CD4-positive, alpha-beta T cell (primary cell): ENCODE measurements at regions not wholly inside any gene's neighbourhood (a gene's known extent, or its start where the extent isn't known, plus 50 kb on each side); places are given as distances from the start of the nearest gene placed in this dataset.

ENCODE experiments used
- ATAC-seq: fragments of 200-7000 bp; cut with Tn5 transposase; one replicate; pipeline ENCODE4 v1.10.0; 2022; ENCODE audit warnings: mild to moderate bottlenecking; ENCODE audit not compliant: poor library complexity
- CTCF ChIA-PET: fragments of 350-600 bp; sonication (Branson Sonifier 250); formaldehyde crosslinking; loops from one replicate; lab custom pipeline; 2021; ENCODE audit warnings: antibody characterized with exemption, inconsistent platforms; lab: Charles Lee
- POLR2A ChIA-PET: fragments of 350-600 bp; sonication (Branson Sonifier 250); formaldehyde crosslinking; loops from one replicate; lab custom pipeline; 2021; ENCODE audit warnings: antibody characterized with exemption, inconsistent platforms; lab: Charles Lee
- DNase-seq, 14 experiments: peaks; one replicate each; pipeline ENCODE4 v3.0.0-alpha.2; 2013 to 2020; ENCODE audit warnings: mixed read lengths in 2 of 14
- H3K27ac ChIP-seq, 2 donors: one replicate each; pipeline versions ENCODE4 v1.5.1 to v1.7.0; 2013; ENCODE audit warnings: low read length in 2 of 2, low read depth in 1 of 2, mild to moderate bottlenecking in 1 of 2
- H3K27me3 ChIP-seq, 2 experiments: 1 replicate in 1 of 2; 2 replicates in 1 of 2; pipeline versions ENCODE4 v1.6.1 to v1.7.0; 2013; ENCODE audit warnings: low read length in 2 of 2, control low read depth in 1 of 2, mild to moderate bottlenecking in 1 of 2, moderate library complexity in 1 of 2; ENCODE audit not compliant: insufficient read depth in 2 of 2, control insufficient read depth in 1 of 2
- H3K36me3 ChIP-seq: one replicate; pipeline ENCODE4 v1.6.1; 2013; ENCODE audit warnings: low read length, control low read depth; ENCODE audit not compliant: insufficient read depth
- H3K4me1 ChIP-seq: one replicate; pipeline ENCODE4 v1.6.1; 2013; ENCODE audit warnings: low read length, control low read depth; ENCODE audit not compliant: insufficient read depth
- H3K4me3 ChIP-seq: one replicate; pipeline ENCODE4 v1.5.1; 2013; ENCODE audit warnings: mild to moderate bottlenecking, low read length, moderate library complexity
- H3K9me3 ChIP-seq, 2 experiments: 1 replicate in 1 of 2; 2 replicates in 1 of 2; pipeline versions ENCODE4 v1.6.1 to v1.7.0; 2013; ENCODE audit warnings: low read length in 2 of 2, mild to moderate bottlenecking in 2 of 2, control low read depth in 1 of 2, moderate library complexity in 1 of 2; ENCODE audit not compliant: control insufficient read depth in 1 of 2, insufficient read depth in 1 of 2
- H3K27ac Mint-ChIP-seq: one replicate; pipeline ENCODE4 v1.8.0; 2020; ENCODE audit warnings: mixed read lengths
- H3K27me3 Mint-ChIP-seq: one replicate; pipeline ENCODE4 v1.8.0; 2021; ENCODE audit warnings: mixed read lengths
- H3K36me3 Mint-ChIP-seq: one replicate; pipeline ENCODE4 v1.8.0; 2021; ENCODE audit warnings: low read depth, mixed read lengths
- H3K4me1 Mint-ChIP-seq: one replicate; pipeline ENCODE4 v1.8.0; 2021; ENCODE audit warnings: low read depth, mixed read lengths
- H3K4me3 Mint-ChIP-seq: one replicate; pipeline ENCODE4 v1.8.0; 2020; ENCODE audit warnings: mild to moderate bottlenecking, mixed read lengths
- H3K9me3 Mint-ChIP-seq: one replicate; pipeline ENCODE4 v1.8.0; 2020; ENCODE audit warnings: mixed read lengths
- CTCF ChIP-seq: fragments of 200-600 bp; IDR thresholded peaks from one replicate; pipeline ENCODE4 v1.8.0; 2022; ENCODE audit warnings: antibody characterized with exemption, mild to moderate bottlenecking
- intact Hi-C, 2 experiments: fragments of 100-400 bp; cut with DNase I in 1 of 2; cut with micrococcal nuclease in 1 of 2; formaldehyde crosslinking; loops; one replicate each; pipeline versions ENCODE4 v1.15.1 to v1.9.0; 2023 to 2025; cut with DNase I, micrococcal nuclease

GRCh38 chr4:136112116-136112515, 1420.2 kb downstream of the PCDH18 start:
- ChIA-PET CTCF (no interaction called here), POLR2A (no interaction called here)
- H3K4me1 Mint-ChIP-seq: no peaks in the 10 kb centered on the region
- Histone ChIP-seq H3K36me3 (no peaks in the 10 kb centered on the region), H3K4me3 (no peak overlapping the region), H3K27me3 (no peaks in the 10 kb centered on the region), H3K9me3 (no peaks in the 10 kb centered on the region), H3K4me1 (no peaks in the 10 kb centered on the region), H3K27ac (no peak overlapping the region)
- no peak overlapping the region for H3K27ac Mint-ChIP-seq
- peaks cover 6% of the 10 kb centered on the region for H3K9me3 Mint-ChIP-seq
- DNase-seq: no peak
- H3K36me3 Mint-ChIP-seq: no peaks in the 10 kb centered on the region
- no peak overlapping the region for H3K4me3 Mint-ChIP-seq
- TF ChIP-seq CTCF: no peak
- intact Hi-C loops: no loop called here
- ATAC-seq: no peak
- no peaks in the 10 kb centered on the region for H3K27me3 Mint-ChIP-seq

- Mint-ChIP-seq H3K27ac (no peak overlapping the region), H3K27me3 (no peaks in the 10 kb centered on the region), H3K4me1 (no peaks in the 10 kb centered on the region), H3K4me3 (no peak overlapping the region), H3K9me3 (peaks cover 2% of the 10 kb centered on the region), H3K36me3 (no peaks in the 10 kb centered on the region)
- Histone ChIP-seq H3K36me3 (no peaks in the 10 kb centered on the region), H3K27me3 (no peaks in the 10 kb centered on the region), H3K4me1 (no peaks in the 10 kb centered on the region), H3K4me3 (no peak overlapping the region), H3K9me3 (no peaks in the 10 kb centered on the region), H3K27ac (no peak overlapping the region)
- intact Hi-C loops: no loop called here
- no peak for TF ChIP-seq CTCF
- no peak for ATAC-seq
- ChIA-PET POLR2A (no interaction called here), CTCF (no interaction called here)
- no peak for DNase-seq
Observed at GRCh38 chr4:136106753-136107152, 1425.5 kb downstream of the PCDH18 start.

GRCh38 chr4:136103616-136104015, 1428.7 kb downstream of the PCDH18 start:
- Histone ChIP-seq H3K9me3 (peaks cover 0 to 5% of the 10 kb centered on the region in 2 experiments), H3K4me1 (no peaks in the 10 kb centered on the region), H3K36me3 (no peaks in the 10 kb centered on the region), H3K4me3 (no peak overlapping the region), H3K27me3 (no peaks in the 10 kb centered on the region), H3K27ac (no peak overlapping the region)
- no peak for DNase-seq
- no peak for ATAC-seq
- Mint-ChIP-seq H3K27ac (no peak overlapping the region), H3K4me3 (no peak overlapping the region), H3K9me3 (peaks cover 10% of the 10 kb centered on the region), H3K36me3 (no peaks in the 10 kb centered on the region), H3K4me1 (no peaks in the 10 kb centered on the region), H3K27me3 (no peaks in the 10 kb centered on the region)
- TF ChIP-seq CTCF: no peak
- CTCF ChIA-PET: no interaction called here
- intact Hi-C loops: no loop called here
- POLR2A ChIA-PET: no interaction called here
